HEK293 (cell line): ENCODE measurements at regions not wholly inside any gene's neighbourhood (a gene's known extent, or its start where the extent isn't known, plus 50 kb on each side); places are given as distances from the start of the nearest gene placed in this dataset.

Experiments used
- CTCF ChIP-seq: fragments of 450-650 bp; formaldehyde crosslinking; IDR thresholded peaks from 2 replicates; pipeline ENCODE4 v1.5.1; 2016; ENCODE audit warnings: missing biosample characterization, missing genetic modification characterization
- OVOL3 ChIP-seq: fragments of 450-650 bp; formaldehyde crosslinking; IDR thresholded peaks from 2 replicates; pipeline ENCODE4 v1.5.1; 2016; ENCODE audit warnings: missing biosample characterization, missing genetic modification characterization
- SP3 ChIP-seq: fragments of 450-650 bp; formaldehyde crosslinking; IDR thresholded peaks from 2 replicates; pipeline ENCODE4 v1.5.1; 2016; ENCODE audit warnings: missing biosample characterization, missing genetic modification characterization
- ZNF311 ChIP-seq: fragments of 450-650 bp; formaldehyde crosslinking; IDR thresholded peaks from 2 replicates; pipeline ENCODE4 v1.5.1; 2017; ENCODE audit warnings: missing biosample characterization, missing genetic modification characterization, borderline replicate concordance
- ZNF350 ChIP-seq: fragments of 450-650 bp; formaldehyde crosslinking; IDR thresholded peaks from 2 replicates; pipeline ENCODE4 v1.5.0; 2017; ENCODE audit warnings: missing biosample characterization, mild to moderate bottlenecking, missing genetic modification characterization
- ZNF610 ChIP-seq: fragments of 450-650 bp; formaldehyde crosslinking; IDR thresholded peaks from 2 replicates; pipeline ENCODE4 v1.5.1; 2016; ENCODE audit warnings: missing biosample characterization, missing genetic modification characterization, borderline replicate concordance

GRCh38 chr17:33513769-33514168 lies 220.7 kb upstream of the ASIC2 start:
- TF ChIP-seq CTCF (tag by site-specific recombination) (no peak), OVOL3 (tag by site-specific recombination) (no peak), ZNF610 (tag by site-specific recombination) (no peak), ZNF350 (tag by site-specific recombination) (no peak), SP3 (no peak), ZNF311 (tag by site-specific recombination) (no peak)
